LNCAP (cell line): ENCODE measurements at regions not wholly inside any gene's neighbourhood (a gene's known extent, or its start where the extent isn't known, plus 50 kb on each side); places are given as distances from the start of the nearest gene placed in this dataset.

Source experiments
- CTCF ChIP-seq: fragments of 450-650 bp; IDR thresholded peaks from 2 replicates; pipeline ENCODE4 v1.5.1; 2017; ENCODE audit warnings: mild to moderate bottlenecking

GRCh38 chr2:12251121-12251520 lies 465.6 kb upstream of the TRIB2 start:
- no peak for TF ChIP-seq CTCF

- no peak for TF ChIP-seq CTCF
Measured at GRCh38 chr2:12251749-12252148, 465.0 kb upstream of the TRIB2 start.

GRCh38 chr2:12253167-12253778 lies 463.5 kb upstream of the TRIB2 start:
- TF ChIP-seq CTCF = no peak

GRCh38 chr2:12254280-12254860 lies 462.4 kb upstream of the TRIB2 start:
- TF ChIP-seq CTCF = no peak

GRCh38 chr2:12256206-12256605 lies 460.5 kb upstream of the TRIB2 start:
- TF ChIP-seq CTCF = no peak

GRCh38 chr2:12257476-12257875 lies 459.3 kb upstream of the TRIB2 start:
- no peak for TF ChIP-seq CTCF

GRCh38 chr2:12259493-12259892 lies 457.2 kb upstream of the TRIB2 start:
- TF ChIP-seq CTCF = no peak
